OCI-LY1 (cell line): ENCODE measurements at regions not wholly inside any gene's neighbourhood (a gene's known extent, or its start where the extent isn't known, plus 50 kb on each side); places are given as distances from the start of the nearest gene placed in this dataset.

Experiments
- H2AFZ ChIP-seq: fragments of 200-600 bp; sonication (generic), shearing (Covaris generic); 2 replicates; pipeline ENCODE4 v1.6.0; 2014; ENCODE audit warnings: antibody characterized with exemption, mild to moderate bottlenecking, low read length
- H3F3A ChIP-seq: fragments of 200-600 bp; sonication (generic), shearing (Covaris generic); 2 replicates; pipeline ENCODE4 v1.6.0; 2014; ENCODE audit warnings: mild to moderate bottlenecking, antibody characterized with exemption, low read length, moderate library complexity; ENCODE audit not compliant: insufficient read depth
- H3K27ac ChIP-seq: fragments of 200-600 bp; sonication (generic); 2 replicates; pipeline ENCODE4 v1.5.1; 2014; ENCODE audit warnings: low read length, mixed run types, mild to moderate bottlenecking, low read depth; ENCODE audit not compliant: poor library complexity, severe bottlenecking
- H3K27me3 ChIP-seq: fragments of 200-600 bp; sonication (generic); 2 replicates; pipeline ENCODE4 v1.6.0; 2014; ENCODE audit warnings: antibody characterized with exemption, mild to moderate bottlenecking, low read length, moderate library complexity; ENCODE audit not compliant: insufficient read depth
- H3K36me3 ChIP-seq: fragments of 200-600 bp; sonication (generic); 2 replicates; pipeline ENCODE4 v1.6.1; 2014; ENCODE audit warnings: mild to moderate bottlenecking, antibody characterized with exemption, low read length, moderate library complexity, mixed read lengths; ENCODE audit not compliant: insufficient read depth
- H3K4me1 ChIP-seq: fragments of 200-600 bp; sonication (generic); 2 replicates; pipeline ENCODE4 v1.5.1; 2014; ENCODE audit warnings: mild to moderate bottlenecking, low read length, moderate library complexity; ENCODE audit not compliant: insufficient read depth, severe bottlenecking
- H3K4me2 ChIP-seq: fragments of 200-600 bp; sonication (generic), shearing (Covaris generic); 2 replicates; pipeline ENCODE4 v1.6.1; 2014; ENCODE audit warnings: low read length
- H3K4me3 ChIP-seq: fragments of 200-600 bp; sonication (generic); 2 replicates; pipeline ENCODE4 v1.5.1; 2014; ENCODE audit warnings: low read length, low read depth, mild to moderate bottlenecking, mixed read lengths; ENCODE audit not compliant: poor library complexity, severe bottlenecking
- H3K79me2 ChIP-seq: fragments of 200-600 bp; shearing (Covaris generic); 2 replicates; pipeline ENCODE4 v1.6.1; 2016; ENCODE audit warnings: mixed run types, low read length, mixed read lengths; ENCODE audit not compliant: insufficient read depth
- H3K9ac ChIP-seq: fragments of 200-600 bp; sonication (generic), shearing (Covaris generic); 2 replicates; pipeline ENCODE4 v1.6.1; 2014; ENCODE audit warnings: mild to moderate bottlenecking, low read length, mixed read lengths
- H3K9me2 ChIP-seq: fragments of 200-600 bp; sonication (generic), shearing (Covaris generic); 2 replicates; pipeline ENCODE4 v1.6.1; 2014; ENCODE audit warnings: low read depth, mild to moderate bottlenecking, low read length, mixed read lengths
- H3K9me3 ChIP-seq: fragments of 200-600 bp; shearing (Covaris generic); 2 replicates; pipeline ENCODE4 v1.6.1; 2014; ENCODE audit warnings: low read length, mixed read lengths
- H4K20me1 ChIP-seq: fragments of 200-600 bp; sonication (generic), shearing (Covaris generic); 2 replicates; pipeline ENCODE4 v1.6.0; 2016; ENCODE audit warnings: mild to moderate bottlenecking, low read length; ENCODE audit not compliant: insufficient read depth
- CTCF ChIP-seq: fragments of 200-600 bp; sonication (generic), shearing (Covaris generic); IDR thresholded peaks from 2 replicates; pipeline ENCODE4 v1.5.1; 2017; ENCODE audit warnings: mild to moderate bottlenecking, antibody characterized with exemption, low read length, moderate library complexity, mixed read lengths
- EZH2 ChIP-seq: fragments of 200-600 bp; sonication (generic), shearing (Covaris generic); IDR thresholded peaks from 2 replicates; pipeline ENCODE4 v1.8.0; 2017; ENCODE audit warnings: borderline replicate concordance, mixed run types, mild to moderate bottlenecking, antibody characterized with exemption, low read length, moderate library complexity, mixed read lengths

GRCh38 chr2:19128148-19128547, 230.3 kb downstream of the OSR1 start:
- Histone ChIP-seq H3K9ac (no peak overlapping the region), H3K4me2 (no peak overlapping the region), H2AFZ (no peak overlapping the region), H3K27ac (no peak overlapping the region), H3K9me3 (no peaks in the 10 kb centered on the region), H3K9me2 (no peaks in the 10 kb centered on the region), H4K20me1 (no peaks in the 10 kb centered on the region), H3K27me3 (no peaks in the 10 kb centered on the region), H3F3A (no peaks in the 10 kb centered on the region), H3K36me3 (no peaks in the 10 kb centered on the region), H3K4me3 (no peak overlapping the region), H3K4me1 (no peaks in the 10 kb centered on the region), H3K79me2 (no peaks in the 10 kb centered on the region)
- no peak for TF ChIP-seq CTCF

GRCh38 chr2:19127616-19128015, 230.8 kb downstream of the OSR1 start:
- no peaks in the 10 kb centered on the region for H3K36me3 ChIP-seq
- no peaks in the 10 kb centered on the region for H3K9me2 ChIP-seq
- no peaks in the 10 kb centered on the region for H3K27me3 ChIP-seq
- no peaks in the 10 kb centered on the region for H3F3A ChIP-seq
- H3K4me3 ChIP-seq, result no peak overlapping the region
- no peaks in the 10 kb centered on the region for H4K20me1 ChIP-seq
- H3K4me1 ChIP-seq, result no peaks in the 10 kb centered on the region
- no peak overlapping the region for H3K9ac ChIP-seq
- no peak overlapping the region for H3K27ac ChIP-seq
- H3K9me3 ChIP-seq, result no peaks in the 10 kb centered on the region
- H2AFZ ChIP-seq, result no peak overlapping the region
- TF ChIP-seq EZH2 (no peak), CTCF (no peak)
- no peak overlapping the region for H3K4me2 ChIP-seq
- H3K79me2 ChIP-seq, result no peaks in the 10 kb centered on the region

GRCh38 chr2:19125901-19126680, 232.3 kb downstream of the OSR1 start:
- Histone ChIP-seq H3K9me2 (no peaks in the 10 kb centered on the region), H4K20me1 (no peaks in the 10 kb centered on the region), H3K4me1 (no peaks in the 10 kb centered on the region), H3K79me2 (no peaks in the 10 kb centered on the region), H3K4me3 (no peak overlapping the region), H3K27ac (no peak overlapping the region), H3K9ac (no peak overlapping the region), H3K27me3 (no peaks in the 10 kb centered on the region), H3K9me3 (no peaks in the 10 kb centered on the region), H3K36me3 (no peaks in the 10 kb centered on the region), H3K4me2 (no peak overlapping the region), H2AFZ (no peak overlapping the region), H3F3A (no peaks in the 10 kb centered on the region)
- TF ChIP-seq EZH2 (no peak), CTCF (no peak)
